ENCODE measurements at regions not wholly inside any gene's neighbourhood (a gene's known extent, or its start where the extent isn't known, plus 50 kb on each side); places are given as distances from the start of the nearest gene placed in this dataset.

DNA sequence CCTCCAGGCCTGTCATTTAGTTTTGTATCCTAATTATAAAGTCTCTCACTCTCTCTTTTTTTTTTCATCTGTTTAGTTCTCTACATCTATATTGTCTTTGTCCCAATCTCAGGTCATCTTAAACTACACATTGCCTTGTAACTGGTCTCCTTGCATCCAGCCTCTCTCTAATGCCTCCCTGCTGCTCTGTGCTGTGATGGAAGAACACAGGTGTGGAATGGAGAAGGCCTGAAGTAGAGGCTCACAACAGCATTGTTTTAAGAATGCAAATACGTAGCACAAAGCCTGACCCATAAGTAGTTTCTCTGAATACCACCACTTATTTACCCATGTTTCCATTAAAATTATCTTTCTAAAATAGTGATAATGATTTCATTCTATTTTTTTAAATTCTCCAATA is 108.8 kb upstream of the FRY start:
- TF ChIP-seq, protein P1, sequence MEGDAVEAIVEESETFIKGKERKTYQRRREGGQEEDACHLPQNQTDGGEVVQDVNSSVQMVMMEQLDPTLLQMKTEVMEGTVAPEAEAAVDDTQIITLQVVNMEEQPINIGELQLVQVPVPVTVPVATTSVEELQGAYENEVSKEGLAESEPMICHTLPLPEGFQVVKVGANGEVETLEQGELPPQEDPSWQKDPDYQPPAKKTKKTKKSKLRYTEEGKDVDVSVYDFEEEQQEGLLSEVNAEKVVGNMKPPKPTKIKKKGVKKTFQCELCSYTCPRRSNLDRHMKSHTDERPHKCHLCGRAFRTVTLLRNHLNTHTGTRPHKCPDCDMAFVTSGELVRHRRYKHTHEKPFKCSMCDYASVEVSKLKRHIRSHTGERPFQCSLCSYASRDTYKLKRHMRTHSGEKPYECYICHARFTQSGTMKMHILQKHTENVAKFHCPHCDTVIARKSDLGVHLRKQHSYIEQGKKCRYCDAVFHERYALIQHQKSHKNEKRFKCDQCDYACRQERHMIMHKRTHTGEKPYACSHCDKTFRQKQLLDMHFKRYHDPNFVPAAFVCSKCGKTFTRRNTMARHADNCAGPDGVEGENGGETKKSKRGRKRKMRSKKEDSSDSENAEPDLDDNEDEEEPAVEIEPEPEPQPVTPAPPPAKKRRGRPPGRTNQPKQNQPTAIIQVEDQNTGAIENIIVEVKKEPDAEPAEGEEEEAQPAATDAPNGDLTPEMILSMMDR (IDR thresholded peaks at IDR 0.05) = no peak
- TF ChIP-seq EP300 (IDR thresholded peaks at IDR 0.05) (no peak), POLR2A (IDR thresholded peaks at IDR 0.05) (no peak)
